ENCODE measurements at regions not wholly inside any gene's neighbourhood (a gene's known extent, or its start where the extent isn't known, plus 50 kb on each side); places are given as distances from the start of the nearest gene placed in this dataset.

- DNase-seq (no peak), ATAC-seq (no peak)
- Histone ChIP-seq H3K4me1 (no peaks in the 10 kb centered on the region), H3K27me3 (no peaks in the 10 kb centered on the region), H3K4me3 (no peak overlapping the region), H3K9me3 (peaks cover 0 to 7% of the 10 kb centered on the region in 2 donors), H3K27ac (no peak overlapping the region), H3K36me3 (no peaks in the 10 kb centered on the region)
- intact Hi-C loops (cut with DNase I): no loop called here
- TF ChIP-seq, protein P1, sequence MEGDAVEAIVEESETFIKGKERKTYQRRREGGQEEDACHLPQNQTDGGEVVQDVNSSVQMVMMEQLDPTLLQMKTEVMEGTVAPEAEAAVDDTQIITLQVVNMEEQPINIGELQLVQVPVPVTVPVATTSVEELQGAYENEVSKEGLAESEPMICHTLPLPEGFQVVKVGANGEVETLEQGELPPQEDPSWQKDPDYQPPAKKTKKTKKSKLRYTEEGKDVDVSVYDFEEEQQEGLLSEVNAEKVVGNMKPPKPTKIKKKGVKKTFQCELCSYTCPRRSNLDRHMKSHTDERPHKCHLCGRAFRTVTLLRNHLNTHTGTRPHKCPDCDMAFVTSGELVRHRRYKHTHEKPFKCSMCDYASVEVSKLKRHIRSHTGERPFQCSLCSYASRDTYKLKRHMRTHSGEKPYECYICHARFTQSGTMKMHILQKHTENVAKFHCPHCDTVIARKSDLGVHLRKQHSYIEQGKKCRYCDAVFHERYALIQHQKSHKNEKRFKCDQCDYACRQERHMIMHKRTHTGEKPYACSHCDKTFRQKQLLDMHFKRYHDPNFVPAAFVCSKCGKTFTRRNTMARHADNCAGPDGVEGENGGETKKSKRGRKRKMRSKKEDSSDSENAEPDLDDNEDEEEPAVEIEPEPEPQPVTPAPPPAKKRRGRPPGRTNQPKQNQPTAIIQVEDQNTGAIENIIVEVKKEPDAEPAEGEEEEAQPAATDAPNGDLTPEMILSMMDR (IDR thresholded peaks at IDR 0.05): no peak
Observed at GRCh38 chr9:30851600-30851999, 1532.8 kb upstream of the ACO1 start.

DNA sequence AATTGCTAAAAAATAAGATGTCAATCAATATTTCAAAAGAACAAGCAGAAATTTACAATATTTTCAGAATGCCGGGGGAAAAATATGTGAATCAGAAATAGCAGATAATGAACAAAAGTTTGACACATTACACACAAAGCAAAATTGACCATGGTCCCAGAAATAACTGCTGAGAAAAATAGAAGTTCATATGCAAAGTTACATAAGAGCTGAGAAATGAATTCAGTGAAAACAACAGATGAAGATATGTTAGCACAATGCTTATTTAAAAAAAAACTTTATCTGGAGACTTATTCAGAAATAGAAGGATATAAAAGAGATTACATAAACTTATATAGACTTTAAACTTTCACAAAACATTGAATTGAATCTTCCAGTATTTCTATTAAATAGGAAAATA lies 1483.7 kb upstream of the ACO1 start:
- DNase-seq: no peak
- no peak for ATAC-seq
- Histone ChIP-seq H3K36me3 (no peaks in the 10 kb centered on the region), H3K27me3 (no peaks in the 10 kb centered on the region), H3K27ac (no peak overlapping the region), H3K4me1 (no peaks in the 10 kb centered on the region), H3K9me3 (no peaks in the 10 kb centered on the region), H3K4me3 (no peak overlapping the region)
- intact Hi-C loops (cut with DNase I): no loop called here
- TF ChIP-seq, protein P1 (IDR thresholded peaks at IDR 0.05): no peak

DNA sequence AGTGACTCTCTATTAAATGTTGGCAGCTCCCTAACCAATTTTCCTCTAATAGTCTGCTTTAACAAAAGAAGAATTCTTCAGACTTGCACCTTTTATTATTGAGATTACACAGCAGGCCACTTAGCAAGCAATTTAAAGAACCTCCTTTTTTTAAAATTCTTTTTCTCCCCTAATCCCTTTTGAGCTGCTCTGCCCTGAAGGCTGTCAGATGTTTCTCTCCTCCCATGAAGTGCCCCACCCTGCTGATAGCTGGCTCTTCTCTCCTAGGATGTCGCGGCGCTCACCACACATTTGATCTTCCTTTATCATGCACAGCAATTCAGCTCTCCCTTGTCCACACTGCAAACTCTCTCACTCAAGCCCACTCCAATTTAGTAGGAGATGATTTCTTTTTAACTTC lies 1471.1 kb upstream of the ACO1 start:
- no peaks in the 10 kb centered on the region for H3K4me1 ChIP-seq
- H3K9me3 ChIP-seq: no peaks in the 10 kb centered on the region
- no peak overlapping the region for H3K4me3 ChIP-seq
- no peak for ATAC-seq
- no peaks in the 10 kb centered on the region for H3K36me3 ChIP-seq
- DNase-seq: no peak
- H3K27me3 ChIP-seq: no peaks in the 10 kb centered on the region
- TF ChIP-seq, protein P1 (IDR thresholded peaks at IDR 0.05): no peak
- intact Hi-C loops (cut with DNase I): no loop called here
- H3K27ac ChIP-seq: no peak overlapping the region

DNA sequence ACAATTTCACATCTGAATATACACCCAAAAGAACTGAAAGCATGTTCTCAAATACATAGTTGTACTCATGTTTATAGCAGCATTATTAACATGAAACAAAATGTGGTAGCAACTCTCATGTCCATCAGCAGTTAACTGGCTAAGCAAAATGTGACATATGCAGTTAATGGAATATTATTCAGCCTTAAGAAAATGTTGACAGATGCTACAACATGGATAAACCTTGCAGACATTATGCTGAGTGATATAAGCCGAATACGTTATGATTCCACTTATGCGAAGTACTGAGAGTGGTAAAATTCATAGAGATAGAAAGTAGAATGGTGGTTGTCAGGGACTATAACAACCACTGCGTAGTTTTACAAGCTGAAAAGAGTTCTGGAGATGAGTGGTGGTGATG lies 1469.0 kb upstream of the ACO1 start:
- TF ChIP-seq, protein P1 (IDR thresholded peaks at IDR 0.05): no peak
- DNase-seq (no peak), ATAC-seq (no peak)
- Histone ChIP-seq H3K27me3 (no peaks in the 10 kb centered on the region), H3K27ac (no peak overlapping the region), H3K4me1 (no peaks in the 10 kb centered on the region), H3K36me3 (no peaks in the 10 kb centered on the region), H3K4me3 (no peak overlapping the region), H3K9me3 (no peaks in the 10 kb centered on the region)
- intact Hi-C loops (cut with DNase I): no loop called here

GRCh38 chr9:30925126-30925525 lies 1459.3 kb upstream of the ACO1 start:
- intact Hi-C loops (cut with DNase I): no loop called here

More at GRCh38 chr9:30925126-30925525, 1459.3 kb upstream of the ACO1 start:
- TF ChIP-seq, protein P1 (IDR thresholded peaks at IDR 0.05): no peak
- Histone ChIP-seq H3K9me3 (no peaks in the 10 kb centered on the region), H3K4me3 (no peak overlapping the region), H3K27ac (no peak overlapping the region), H3K4me1 (no peaks in the 10 kb centered on the region), H3K27me3 (no peaks in the 10 kb centered on the region), H3K36me3 (no peaks in the 10 kb centered on the region)
- no peak for DNase-seq
- ATAC-seq: no peak
